ENCODE measurements at regions not wholly inside any gene's neighbourhood (a gene's known extent, or its start where the extent isn't known, plus 50 kb on each side); places are given as distances from the start of the nearest gene placed in this dataset.

- peak; percentile 27 for DNase-seq
- H3K36me3 Mint-ChIP-seq (ENCODE audit: insufficient read depth in 1 of 3, low read depth in 3 of 3): no peaks in the 10 kb centered on the region
- no peaks in the 10 kb centered on the region for H3K23me2 ChIP-seq (ENCODE audit: insufficient read length, low read depth, low read length, poor library complexity, severe bottlenecking)
These were observed 138.8 kb upstream of the ID2 start for GRCh38 chr2:8543060-8543382.

More at GRCh38 chr2:8543060-8543382, 138.8 kb upstream of the ID2 start:
- H3K4me1 ChIP-seq (ENCODE audit: insufficient read depth, low read length): no peaks in the 10 kb centered on the region
- TF ChIP-seq, protein P1, sequence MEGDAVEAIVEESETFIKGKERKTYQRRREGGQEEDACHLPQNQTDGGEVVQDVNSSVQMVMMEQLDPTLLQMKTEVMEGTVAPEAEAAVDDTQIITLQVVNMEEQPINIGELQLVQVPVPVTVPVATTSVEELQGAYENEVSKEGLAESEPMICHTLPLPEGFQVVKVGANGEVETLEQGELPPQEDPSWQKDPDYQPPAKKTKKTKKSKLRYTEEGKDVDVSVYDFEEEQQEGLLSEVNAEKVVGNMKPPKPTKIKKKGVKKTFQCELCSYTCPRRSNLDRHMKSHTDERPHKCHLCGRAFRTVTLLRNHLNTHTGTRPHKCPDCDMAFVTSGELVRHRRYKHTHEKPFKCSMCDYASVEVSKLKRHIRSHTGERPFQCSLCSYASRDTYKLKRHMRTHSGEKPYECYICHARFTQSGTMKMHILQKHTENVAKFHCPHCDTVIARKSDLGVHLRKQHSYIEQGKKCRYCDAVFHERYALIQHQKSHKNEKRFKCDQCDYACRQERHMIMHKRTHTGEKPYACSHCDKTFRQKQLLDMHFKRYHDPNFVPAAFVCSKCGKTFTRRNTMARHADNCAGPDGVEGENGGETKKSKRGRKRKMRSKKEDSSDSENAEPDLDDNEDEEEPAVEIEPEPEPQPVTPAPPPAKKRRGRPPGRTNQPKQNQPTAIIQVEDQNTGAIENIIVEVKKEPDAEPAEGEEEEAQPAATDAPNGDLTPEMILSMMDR (conservative IDR thresholded peaks at IDR 0.05): no peak; the same call in 2 of the 3 replicates
- no peak overlapping the region for H2BK120ac ChIP-seq (ENCODE audit: low read depth, low read length, poor library complexity, severe bottlenecking)
- no peaks in the 10 kb centered on the region for H3K27me3 ChIP-seq (ENCODE audit: insufficient read depth, low read length)
- no peak overlapping the region for H4K5ac ChIP-seq (ENCODE audit: insufficient read length, low read depth, low read length)
- no peaks in the 10 kb centered on the region for H4K20me1 ChIP-seq (ENCODE audit: control insufficient read depth, insufficient read depth, insufficient read length)
- no peak overlapping the region for H3K14ac ChIP-seq (ENCODE audit: insufficient read depth, low read length)
- H3K9me3 ChIP-seq (ENCODE audit: control insufficient read depth, low read depth, low read length): no peaks in the 10 kb centered on the region
- H2AK5ac ChIP-seq (ENCODE audit: insufficient read length, low read length): no peak overlapping the region
- no peaks in the 10 kb centered on the region for H3K79me1 ChIP-seq (ENCODE audit: insufficient read depth, low read depth, low read length, poor library complexity, severe bottlenecking)
- no peak overlapping the region for H3T11ph ChIP-seq (ENCODE audit: low read length)
- H2AFZ ChIP-seq (ENCODE audit: low read length): no peak overlapping the region
- no peak overlapping the region for H3K27ac ChIP-seq (ENCODE audit: insufficient read length, low read depth, low read length)
- no peaks in the 10 kb centered on the region for H3K79me2 ChIP-seq (ENCODE audit: insufficient read depth, low read length)
- H3K18ac ChIP-seq (ENCODE audit: insufficient read length, low read depth, low read length): no peak overlapping the region
- no peak overlapping the region for H3K23ac ChIP-seq (ENCODE audit: insufficient read length, low read depth, low read length)
- H3K4ac ChIP-seq (ENCODE audit: low read depth, low read length): no peak overlapping the region
- H3K9ac ChIP-seq (ENCODE audit: extremely low read depth, insufficient read length, low read length): no peak overlapping the region
- peaks cover 3% of the 10 kb centered on the region; the same call in 1 of the 2 replicates for H3K27me3 Mint-ChIP-seq (ENCODE audit: low read depth)
- no peak overlapping the region for H2BK12ac ChIP-seq (ENCODE audit: insufficient read length, low read depth, low read length)
- H3K27ac Mint-ChIP-seq: no peak overlapping the region
- no peak overlapping the region for H4K91ac ChIP-seq (ENCODE audit: insufficient read length, low read depth, low read length)
- H2BK5ac ChIP-seq (ENCODE audit: insufficient read length, low read length): no peak overlapping the region
- no CpG with 5 or more reads among the region's 6 CpGs for WGBS (ENCODE audit: extremely low coverage, insufficient read length, low lambda C conversion rate)
- peaks cover 11 to 15% of the 10 kb centered on the region in 2 experiments for H3K4me1 Mint-ChIP-seq
- no peak overlapping the region for H4K8ac ChIP-seq (replicated peaks; ENCODE audit: insufficient read length, low read depth, low read length)
- no peak overlapping the region for H2BK15ac ChIP-seq (ENCODE audit: low read depth, low read length)
- no peak overlapping the region for H2BK20ac ChIP-seq (ENCODE audit: low read depth, low read length, poor library complexity, severe bottlenecking)
- H3K9me3 Mint-ChIP-seq: no peaks in the 10 kb centered on the region
- H3K56ac ChIP-seq (ENCODE audit: insufficient read length, low read depth, low read length): no peak overlapping the region
- H3K4me3 Mint-ChIP-seq: no peak overlapping the region
- no peak overlapping the region for H3K4me2 ChIP-seq (ENCODE audit: insufficient read depth, insufficient read length, low read length)

All from H9 (cell line).